NCI-H2227 treated with DMSO at 0.1 percent for 48 hours (cell line): ENCODE measurements at regions not wholly inside any gene's neighbourhood (a gene's known extent, or its start where the extent isn't known, plus 50 kb on each side); places are given as distances from the start of the nearest gene placed in this dataset.

Experiments
- DNase-seq: peaks from one replicate; lab custom pipeline; 2025; lab: John Stamatoyannopoulos, UW

- DNase-seq: no peak
These were observed 343.2 kb downstream of the KCNRG start for GRCh38 chr13:50358231-50359040.

- DNase-seq: no peak
These were observed 343.8 kb downstream of the KCNRG start for GRCh38 chr13:50359041-50359367.

GRCh38 chr13:50359779-50360178 lies 344.5 kb downstream of the KCNRG start:
- no peak for DNase-seq

- DNase-seq: no peak
These were observed 345.4 kb downstream of the KCNRG start for GRCh38 chr13:50360637-50361036.

- DNase-seq: no peak
These were observed 346.0 kb downstream of the KCNRG start for GRCh38 chr13:50361282-50361681.

GRCh38 chr13:50365408-50366391 lies 350.5 kb downstream of the KCNRG start:
- no peak for DNase-seq

GRCh38 chr13:50366488-50367174 lies 351.4 kb downstream of the KCNRG start:
- DNase-seq: peak; percentile 24

- no peak for DNase-seq
These were observed 354.4 kb downstream of the KCNRG start for GRCh38 chr13:50369646-50370045.

GRCh38 chr13:50370303-50370950 lies 355.2 kb downstream of the KCNRG start:
- DNase-seq: no peak

GRCh38 chr13:50374517-50374916 lies 359.3 kb downstream of the KCNRG start:
- DNase-seq: no peak

- DNase-seq: no peak
These were observed 360.5 kb downstream of the KCNRG start for GRCh38 chr13:50375792-50376191.

- DNase-seq: no peak
These were observed 361.8 kb downstream of the KCNRG start for GRCh38 chr13:50376895-50377575.

- no peak for DNase-seq
These were observed 362.6 kb downstream of the KCNRG start for GRCh38 chr13:50377726-50378270.

- DNase-seq: no peak
These were observed 363.3 kb downstream of the KCNRG start for GRCh38 chr13:50378509-50379044.

- no peak for DNase-seq
These were observed 364.3 kb downstream of the KCNRG start for GRCh38 chr13:50379584-50379983.

GRCh38 chr13:50380905-50381304 lies 365.7 kb downstream of the KCNRG start:
- DNase-seq: no peak

GRCh38 chr13:50382511-50382910 lies 367.3 kb downstream of the KCNRG start:
- DNase-seq: no peak

GRCh38 chr13:50382951-50383350 lies 367.7 kb downstream of the KCNRG start:
- no peak for DNase-seq

GRCh38 chr13:50384724-50385123 lies 369.5 kb downstream of the KCNRG start:
- DNase-seq: no peak

- DNase-seq: peak; percentile 23
These were observed 371.4 kb downstream of the KCNRG start for GRCh38 chr13:50386541-50387050.
